ENCODE measurements at regions not wholly inside any gene's neighbourhood (a gene's known extent, or its start where the extent isn't known, plus 50 kb on each side); places are given as distances from the start of the nearest gene placed in this dataset.

- no peak for ATAC-seq (replicated peaks in 1 of 4)
- DNase-seq: no peak
- Mint-ChIP-seq H3K36me3 (no peaks in the 10 kb centered on the region), H3K4me1 (no peaks in the 10 kb centered on the region), H3K9me3 (no peaks in the 10 kb centered on the region), H3K27me3 (peaks cover 0 to 2% of the 10 kb centered on the region in 2 donors), H3K4me3 (no peak overlapping the region), H3K27ac (no peak overlapping the region)
- WGBS (ENCODE audit: insufficient coverage): 94% methylated on average over 2 of the region's 3 CpGs
- Histone ChIP-seq H3K4me1 (ENCODE audit: control insufficient read depth in 1 of 2, extremely low read depth in 1 of 2, insufficient read depth in 2 of 2, low read length in 2 of 2) (no peaks in the 10 kb centered on the region), H3K27me3 (replicated peaks in 1 of 2; ENCODE audit: control insufficient read depth in 2 of 2, extremely low read depth in 1 of 2, insufficient read depth in 2 of 2, low read length in 1 of 2) (peaks cover 0 to 9% of the 10 kb centered on the region in 2 experiments), H3K9me3 (no peaks in the 10 kb centered on the region), H3K4me3 (ENCODE audit: control insufficient read depth in 1 of 2, extremely low read depth in 1 of 2, low read length in 1 of 2) (no peak overlapping the region), H3K27ac (ENCODE audit: low read length) (no peak overlapping the region), H3K36me3 (ENCODE audit: control insufficient read depth in 2 of 2, extremely low read depth in 1 of 2, insufficient read depth in 1 of 2, low read length in 1 of 2) (no peaks in the 10 kb centered on the region)
- CTCF ChIA-PET: no interaction called here
- POLR2A ChIA-PET: no interaction called here
Measured at GRCh38 chr3:186476044-186476468, 68.1 kb downstream of the CRYGS start.

- H3K9me3 ChIP-seq: no peaks in the 10 kb centered on the region
- CTCF ChIA-PET: interaction anchor here in 1 of 2 donors (0.8 kb wide), 1 partner anchor 18 kb away, joined by 3 read pairs; no protein-coding TSS in a partner anchor
- Mint-ChIP-seq H3K36me3 (no peaks in the 10 kb centered on the region), H3K9me3 (no peaks in the 10 kb centered on the region), H3K27ac (no peak overlapping the region), H3K4me1 (no peaks in the 10 kb centered on the region), H3K4me3 (no peak overlapping the region), H3K27me3 (peaks cover 0 to 2% of the 10 kb centered on the region in 2 donors)
- POLR2A ChIA-PET: no interaction called here
- H3K4me1 ChIP-seq (ENCODE audit: control insufficient read depth in 1 of 2, extremely low read depth in 1 of 2, insufficient read depth in 2 of 2, low read length in 2 of 2): no peaks in the 10 kb centered on the region
- WGBS (ENCODE audit: insufficient coverage): no CpG with 5 or more reads among the region's 2 CpGs
- no peak overlapping the region for H3K4me3 ChIP-seq (ENCODE audit: control insufficient read depth in 1 of 2, extremely low read depth in 1 of 2, low read length in 1 of 2)
- no peak overlapping the region for H3K27ac ChIP-seq (ENCODE audit: low read length)
- peaks cover 0 to 8% of the 10 kb centered on the region in 2 experiments for H3K27me3 ChIP-seq (replicated peaks in 1 of 2; ENCODE audit: control insufficient read depth in 2 of 2, extremely low read depth in 1 of 2, insufficient read depth in 2 of 2, low read length in 1 of 2)
- no peaks in the 10 kb centered on the region for H3K36me3 ChIP-seq (ENCODE audit: control insufficient read depth in 2 of 2, extremely low read depth in 1 of 2, insufficient read depth in 1 of 2, low read length in 1 of 2)
- ATAC-seq (replicated peaks in 1 of 4): no peak
- no peak for DNase-seq
Measured at GRCh38 chr3:186473166-186473565, 71.0 kb downstream of the CRYGS start.

- no peak overlapping the region for H3K27ac ChIP-seq (ENCODE audit: low read length)
- no peak overlapping the region for H3K27ac Mint-ChIP-seq
- no peaks in the 10 kb centered on the region for H3K9me3 ChIP-seq
- H3K9me3 Mint-ChIP-seq: no peaks in the 10 kb centered on the region
- CTCF ChIA-PET: interaction anchor here in 1 of 2 donors (0.8 kb wide), 1 partner anchor 19 kb away, joined by 3 read pairs; no protein-coding TSS in a partner anchor
- peaks cover 0 to 2% of the 10 kb centered on the region in 2 donors for H3K27me3 Mint-ChIP-seq
- no peak overlapping the region for H3K4me3 Mint-ChIP-seq
- H3K36me3 Mint-ChIP-seq: no peaks in the 10 kb centered on the region
- H3K27me3 ChIP-seq (replicated peaks in 1 of 2; ENCODE audit: control insufficient read depth in 2 of 2, extremely low read depth in 1 of 2, insufficient read depth in 2 of 2, low read length in 1 of 2): peaks cover 0 to 8% of the 10 kb centered on the region in 2 experiments
- no peaks in the 10 kb centered on the region for H3K36me3 ChIP-seq (ENCODE audit: control insufficient read depth in 2 of 2, extremely low read depth in 1 of 2, insufficient read depth in 1 of 2, low read length in 1 of 2)
- POLR2A ChIA-PET: no interaction called here
- DNase-seq (no peak), ATAC-seq (replicated peaks in 1 of 4) (no peak)
- WGBS (ENCODE audit: insufficient coverage): 76% methylated on average over 4 of the region's 8 CpGs
- no peaks in the 10 kb centered on the region for H3K4me1 Mint-ChIP-seq
- no peaks in the 10 kb centered on the region for H3K4me1 ChIP-seq (ENCODE audit: control insufficient read depth in 1 of 2, extremely low read depth in 1 of 2, insufficient read depth in 2 of 2, low read length in 2 of 2)
- H3K4me3 ChIP-seq (ENCODE audit: control insufficient read depth in 1 of 2, extremely low read depth in 1 of 2, low read length in 1 of 2): no peak overlapping the region
Measured at GRCh38 chr3:186472456-186473008, 71.6 kb downstream of the CRYGS start.

GRCh38 chr3:186471771-186472170, 72.4 kb downstream of the CRYGS start:
- Mint-ChIP-seq H3K4me3 (no peak overlapping the region), H3K9me3 (no peaks in the 10 kb centered on the region), H3K27ac (no peak overlapping the region), H3K27me3 (no peaks in the 10 kb centered on the region), H3K36me3 (no peaks in the 10 kb centered on the region), H3K4me1 (no peaks in the 10 kb centered on the region)
- ChIA-PET POLR2A (interaction anchor here in 1 of 2 donors (0.6 kb wide), 1 partner anchor 19 kb away, joined by 3 read pairs; no protein-coding TSS in a partner anchor), CTCF (interaction anchor here in 1 of 2 donors (0.6 kb wide), 1 partner anchor 364 kb away, joined by 4 read pairs; no protein-coding TSS in a partner anchor)
- no peak overlapping the region for H3K27ac ChIP-seq (ENCODE audit: low read length)
- H3K4me3 ChIP-seq (ENCODE audit: control insufficient read depth in 1 of 2, extremely low read depth in 1 of 2, low read length in 1 of 2): no peak overlapping the region
- ATAC-seq (replicated peaks in 1 of 4) (no peak), DNase-seq (no peak)
- no peaks in the 10 kb centered on the region for H3K9me3 ChIP-seq
- H3K4me1 ChIP-seq (ENCODE audit: control insufficient read depth in 1 of 2, extremely low read depth in 1 of 2, insufficient read depth in 2 of 2, low read length in 2 of 2): no peaks in the 10 kb centered on the region
- H3K36me3 ChIP-seq (ENCODE audit: control insufficient read depth in 2 of 2, extremely low read depth in 1 of 2, insufficient read depth in 1 of 2, low read length in 1 of 2): no peaks in the 10 kb centered on the region
- H3K27me3 ChIP-seq (replicated peaks in 1 of 2; ENCODE audit: control insufficient read depth in 2 of 2, extremely low read depth in 1 of 2, insufficient read depth in 2 of 2, low read length in 1 of 2): peaks cover 0 to 8% of the 10 kb centered on the region in 2 experiments
- WGBS (ENCODE audit: insufficient coverage): 62% methylated on average over 4 of the region's 5 CpGs

- H3K27me3 Mint-ChIP-seq: no peaks in the 10 kb centered on the region
- ATAC-seq (replicated peaks in 1 of 4) (no peak), DNase-seq (no peak)
- Histone ChIP-seq H3K4me1 (ENCODE audit: control insufficient read depth in 1 of 2, extremely low read depth in 1 of 2, insufficient read depth in 2 of 2, low read length in 2 of 2) (no peaks in the 10 kb centered on the region), H3K27ac (ENCODE audit: low read length) (no peak overlapping the region), H3K9me3 (no peaks in the 10 kb centered on the region), H3K36me3 (ENCODE audit: control insufficient read depth in 2 of 2, extremely low read depth in 1 of 2, insufficient read depth in 1 of 2, low read length in 1 of 2) (no peaks in the 10 kb centered on the region), H3K4me3 (ENCODE audit: control insufficient read depth in 1 of 2, extremely low read depth in 1 of 2, low read length in 1 of 2) (no peak overlapping the region), H3K27me3 (replicated peaks in 1 of 2; ENCODE audit: control insufficient read depth in 2 of 2, extremely low read depth in 1 of 2, insufficient read depth in 2 of 2, low read length in 1 of 2) (no peaks in the 10 kb centered on the region)
- ChIA-PET CTCF (no interaction called here), POLR2A (no interaction called here)
- 64% methylated on average over 4 of the region's 4 CpGs for WGBS (ENCODE audit: insufficient coverage)
- no peak overlapping the region for H3K27ac Mint-ChIP-seq
- H3K36me3 Mint-ChIP-seq: no peaks in the 10 kb centered on the region
- no peak overlapping the region for H3K4me3 Mint-ChIP-seq
- H3K9me3 Mint-ChIP-seq: no peaks in the 10 kb centered on the region
- H3K4me1 Mint-ChIP-seq: peaks cover 0 to under 1% (median 0%) of the 10 kb centered on the region in 3 donors
Measured at GRCh38 chr3:186469525-186469924, 74.7 kb downstream of the CRYGS start.

GRCh38 chr3:186467969-186468368, 76.2 kb downstream of the CRYGS start:
- no peak for DNase-seq
- Mint-ChIP-seq H3K4me1 (peaks cover 0 to 6% (median 0%) of the 10 kb centered on the region in 3 donors), H3K27ac (no peak overlapping the region), H3K36me3 (no peaks in the 10 kb centered on the region), H3K4me3 (no peak overlapping the region), H3K27me3 (no peaks in the 10 kb centered on the region), H3K9me3 (no peaks in the 10 kb centered on the region)
- ATAC-seq (replicated peaks in 1 of 4): no peak
- H3K4me3 ChIP-seq (ENCODE audit: control insufficient read depth in 1 of 2, extremely low read depth in 1 of 2, low read length in 1 of 2): no peak overlapping the region
- H3K4me1 ChIP-seq (ENCODE audit: control insufficient read depth in 1 of 2, extremely low read depth in 1 of 2, insufficient read depth in 2 of 2, low read length in 2 of 2): no peaks in the 10 kb centered on the region
- WGBS (ENCODE audit: insufficient coverage): 100% methylated on average over 1 of the region's 2 CpGs
- no peaks in the 10 kb centered on the region for H3K27me3 ChIP-seq (replicated peaks in 1 of 2; ENCODE audit: control insufficient read depth in 2 of 2, extremely low read depth in 1 of 2, insufficient read depth in 2 of 2, low read length in 1 of 2)
- H3K36me3 ChIP-seq (ENCODE audit: control insufficient read depth in 2 of 2, extremely low read depth in 1 of 2, insufficient read depth in 1 of 2, low read length in 1 of 2): no peaks in the 10 kb centered on the region
- no peaks in the 10 kb centered on the region for H3K9me3 ChIP-seq
- ChIA-PET CTCF (no interaction called here), POLR2A (interaction anchor here in 1 of 2 donors (0.8 kb wide), 1 partner anchor 51 kb away, joined by 3 read pairs; no protein-coding TSS in a partner anchor)
- no peak overlapping the region for H3K27ac ChIP-seq (ENCODE audit: low read length)
